Neural cell (in vitro differentiated cells): ENCODE measurements at regions not wholly inside any gene's neighbourhood (a gene's known extent, or its start where the extent isn't known, plus 50 kb on each side); places are given as distances from the start of the nearest gene placed in this dataset.

Experiments used
- H2AFZ ChIP-seq: fragments of 200-600, 300-800 bp; sonication (generic), shearing (Covaris generic); 2 replicates; pipeline ENCODE4 v1.6.0; 2014; ENCODE audit warnings: low read depth, mild to moderate bottlenecking, antibody characterized with exemption, low read length, moderate library complexity
- H3F3A ChIP-seq: fragments of 200-600 bp; shearing (Covaris generic); 2 replicates; pipeline ENCODE4 v1.6.1; 2016; ENCODE audit warnings: mild to moderate bottlenecking, moderate library complexity, mixed read lengths, antibody characterized with exemption, low read length; ENCODE audit not compliant: insufficient read depth, poor library complexity, severe bottlenecking
- H3K27ac ChIP-seq: fragments of 200-600, 300-800 bp; sonication (generic), shearing (Covaris generic); 2 replicates; pipeline ENCODE4 v1.5.1; 2014; ENCODE audit warnings: mild to moderate bottlenecking, low read length, moderate library complexity
- H3K27me3 ChIP-seq: fragments of 300-800, 200-600 bp; sonication (generic), shearing (Covaris generic); 2 replicates; pipeline ENCODE4 v1.6.0; 2014; ENCODE audit warnings: mild to moderate bottlenecking, low read depth, low read length, moderate library complexity; ENCODE audit not compliant: insufficient read depth
- H3K36me3 ChIP-seq: fragments of 300-800, 200-600 bp; sonication (generic), shearing (Covaris generic); 2 replicates; pipeline ENCODE4 v1.5.1; 2014; ENCODE audit warnings: mild to moderate bottlenecking, antibody characterized with exemption, low read length, moderate library complexity; ENCODE audit not compliant: insufficient read depth
- H3K4me2 ChIP-seq: fragments of 300-800, 200-600 bp; sonication (generic), shearing (Covaris generic); 2 replicates; pipeline ENCODE4 v1.6.0; 2014; ENCODE audit warnings: mild to moderate bottlenecking, low read length
- H3K4me3 ChIP-seq: fragments of 300-800, 200-600 bp; sonication (generic), shearing (Covaris generic); 2 replicates; pipeline ENCODE4 v1.5.1; 2014; ENCODE audit warnings: mild to moderate bottlenecking, low read length, moderate library complexity
- H3K79me2 ChIP-seq: fragments of 200-600 bp; shearing (Covaris generic); replicated peaks from 2 replicates; pipeline ENCODE4 v1.6.0; 2014; ENCODE audit warnings: mild to moderate bottlenecking, low read length, moderate library complexity; ENCODE audit not compliant: insufficient read depth
- H3K9ac ChIP-seq: fragments of 300-800, 200-600 bp; sonication (generic), shearing (Covaris generic); 2 replicates; pipeline ENCODE4 v1.6.1; 2016; ENCODE audit warnings: mild to moderate bottlenecking, low read length, mixed read lengths
- H3K9me2 ChIP-seq: fragments of 200-600 bp; shearing (Covaris generic); 2 replicates; pipeline ENCODE4 v1.6.1; 2016; ENCODE audit warnings: mild to moderate bottlenecking, low read length, mixed read lengths; ENCODE audit not compliant: insufficient read depth
- H3K9me3 ChIP-seq: fragments of 200-600, 300-800 bp; sonication (generic), shearing (Covaris generic); 2 replicates; pipeline ENCODE4 v1.6.1; 2016; ENCODE audit warnings: mild to moderate bottlenecking, mixed run types, low read length, moderate library complexity, mixed read lengths
- H4K20me1 ChIP-seq: fragments of 200-600 bp; shearing (Covaris generic); 2 replicates; pipeline ENCODE4 v1.6.1; 2016; ENCODE audit warnings: mild to moderate bottlenecking, mixed run types; ENCODE audit not compliant: insufficient read depth
- EP300 ChIP-seq: fragments of 450-650 bp; conservative IDR thresholded peaks from 2 replicates; pipeline ENCODE4 v1.6.1; 2014; ENCODE audit warnings: antibody characterized with exemption, mild to moderate bottlenecking, moderate library complexity; ENCODE audit not compliant: poor library complexity, severe bottlenecking
- EZH2 ChIP-seq: fragments of 200-600, 300-800 bp; shearing (Covaris generic), sonication (generic); IDR thresholded peaks from 2 replicates; pipeline ENCODE4 v1.6.1; 2014; ENCODE audit warnings: antibody characterized with exemption, low read length, borderline replicate concordance, mild to moderate bottlenecking; ENCODE audit not compliant: insufficient read depth, poor library complexity, severe bottlenecking
- MXI1 ChIP-seq: fragments of 450-650 bp; conservative IDR thresholded peaks from 2 replicates; pipeline ENCODE4 v1.6.1; 2014; ENCODE audit warnings: antibody characterized with exemption, mild to moderate bottlenecking; ENCODE audit not compliant: poor library complexity, severe bottlenecking
- POLR2AphosphoS5 ChIP-seq: IDR thresholded peaks from 2 replicates; pipeline ENCODE4 v1.6.1; 2012
- RAD21 ChIP-seq: fragments of 450-650 bp; conservative IDR thresholded peaks from 2 replicates; pipeline ENCODE4 v1.6.1; 2014; ENCODE audit warnings: antibody characterized with exemption, mild to moderate bottlenecking, moderate library complexity
- SMC3 ChIP-seq: fragments of 450-650 bp; conservative IDR thresholded peaks from 2 replicates; pipeline ENCODE4 v1.6.1; 2014; ENCODE audit warnings: antibody characterized with exemption, mild to moderate bottlenecking, moderate library complexity; ENCODE audit not compliant: poor library complexity
- TAF1 ChIP-seq: IDR thresholded peaks from 2 replicates; pipeline ENCODE4 v1.6.1; 2012; ENCODE audit warnings: low read depth
- TF ChIP-seq, protein P1 (sequence below): fragments of 450-650 bp; IDR thresholded peaks from 2 replicates; pipeline ENCODE4 v1.5.1; 2014; ENCODE audit warnings: antibody characterized with exemption, mild to moderate bottlenecking, moderate library complexity; ENCODE audit not compliant: poor library complexity, severe bottlenecking
- TF ChIP-seq, protein P2 (sequence below): IDR thresholded peaks from 2 replicates; pipeline ENCODE4 v1.6.1; 2012; ENCODE audit warnings: borderline replicate concordance

DNA sequence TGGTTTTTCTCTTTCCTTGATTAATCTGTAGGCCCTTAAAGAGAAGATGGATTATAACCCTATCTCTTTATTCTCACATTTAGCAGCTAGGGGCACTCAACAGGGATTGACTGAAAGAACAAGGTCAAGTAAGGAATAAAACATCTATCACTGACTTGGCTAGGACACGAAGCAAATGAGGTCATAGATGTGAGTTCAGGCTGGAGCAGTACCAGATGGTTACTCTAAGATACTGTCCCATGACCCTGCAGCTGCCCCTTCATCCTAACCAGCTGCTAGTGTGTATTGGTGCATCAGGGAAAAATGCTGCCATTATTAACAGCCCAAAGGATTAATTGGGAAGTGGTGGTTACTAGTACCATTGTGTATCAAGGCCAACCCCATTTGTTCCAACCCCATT is 221.9 kb downstream of the CTH start:
- no peaks in the 10 kb centered on the region for H3K36me3 ChIP-seq
- no peaks in the 10 kb centered on the region for H3K9me3 ChIP-seq
- no peaks in the 10 kb centered on the region for H4K20me1 ChIP-seq
- no peak overlapping the region for H3K4me2 ChIP-seq
- H3F3A ChIP-seq = no peaks in the 10 kb centered on the region
- H3K27me3 ChIP-seq = no peaks in the 10 kb centered on the region
- H3K27ac ChIP-seq = no peak overlapping the region
- H3K79me2 ChIP-seq = no peaks in the 10 kb centered on the region
- H2AFZ ChIP-seq = no peak overlapping the region
- no peak overlapping the region for H3K9ac ChIP-seq
- TF ChIP-seq, protein P1, sequence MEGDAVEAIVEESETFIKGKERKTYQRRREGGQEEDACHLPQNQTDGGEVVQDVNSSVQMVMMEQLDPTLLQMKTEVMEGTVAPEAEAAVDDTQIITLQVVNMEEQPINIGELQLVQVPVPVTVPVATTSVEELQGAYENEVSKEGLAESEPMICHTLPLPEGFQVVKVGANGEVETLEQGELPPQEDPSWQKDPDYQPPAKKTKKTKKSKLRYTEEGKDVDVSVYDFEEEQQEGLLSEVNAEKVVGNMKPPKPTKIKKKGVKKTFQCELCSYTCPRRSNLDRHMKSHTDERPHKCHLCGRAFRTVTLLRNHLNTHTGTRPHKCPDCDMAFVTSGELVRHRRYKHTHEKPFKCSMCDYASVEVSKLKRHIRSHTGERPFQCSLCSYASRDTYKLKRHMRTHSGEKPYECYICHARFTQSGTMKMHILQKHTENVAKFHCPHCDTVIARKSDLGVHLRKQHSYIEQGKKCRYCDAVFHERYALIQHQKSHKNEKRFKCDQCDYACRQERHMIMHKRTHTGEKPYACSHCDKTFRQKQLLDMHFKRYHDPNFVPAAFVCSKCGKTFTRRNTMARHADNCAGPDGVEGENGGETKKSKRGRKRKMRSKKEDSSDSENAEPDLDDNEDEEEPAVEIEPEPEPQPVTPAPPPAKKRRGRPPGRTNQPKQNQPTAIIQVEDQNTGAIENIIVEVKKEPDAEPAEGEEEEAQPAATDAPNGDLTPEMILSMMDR = no peak
- TF ChIP-seq EZH2 (no peak), POLR2AphosphoS5 (no peak), MXI1 (no peak), TAF1 (no peak), RAD21 (no peak), EP300 (no peak), SMC3 (no peak)
- TF ChIP-seq, protein P2, sequence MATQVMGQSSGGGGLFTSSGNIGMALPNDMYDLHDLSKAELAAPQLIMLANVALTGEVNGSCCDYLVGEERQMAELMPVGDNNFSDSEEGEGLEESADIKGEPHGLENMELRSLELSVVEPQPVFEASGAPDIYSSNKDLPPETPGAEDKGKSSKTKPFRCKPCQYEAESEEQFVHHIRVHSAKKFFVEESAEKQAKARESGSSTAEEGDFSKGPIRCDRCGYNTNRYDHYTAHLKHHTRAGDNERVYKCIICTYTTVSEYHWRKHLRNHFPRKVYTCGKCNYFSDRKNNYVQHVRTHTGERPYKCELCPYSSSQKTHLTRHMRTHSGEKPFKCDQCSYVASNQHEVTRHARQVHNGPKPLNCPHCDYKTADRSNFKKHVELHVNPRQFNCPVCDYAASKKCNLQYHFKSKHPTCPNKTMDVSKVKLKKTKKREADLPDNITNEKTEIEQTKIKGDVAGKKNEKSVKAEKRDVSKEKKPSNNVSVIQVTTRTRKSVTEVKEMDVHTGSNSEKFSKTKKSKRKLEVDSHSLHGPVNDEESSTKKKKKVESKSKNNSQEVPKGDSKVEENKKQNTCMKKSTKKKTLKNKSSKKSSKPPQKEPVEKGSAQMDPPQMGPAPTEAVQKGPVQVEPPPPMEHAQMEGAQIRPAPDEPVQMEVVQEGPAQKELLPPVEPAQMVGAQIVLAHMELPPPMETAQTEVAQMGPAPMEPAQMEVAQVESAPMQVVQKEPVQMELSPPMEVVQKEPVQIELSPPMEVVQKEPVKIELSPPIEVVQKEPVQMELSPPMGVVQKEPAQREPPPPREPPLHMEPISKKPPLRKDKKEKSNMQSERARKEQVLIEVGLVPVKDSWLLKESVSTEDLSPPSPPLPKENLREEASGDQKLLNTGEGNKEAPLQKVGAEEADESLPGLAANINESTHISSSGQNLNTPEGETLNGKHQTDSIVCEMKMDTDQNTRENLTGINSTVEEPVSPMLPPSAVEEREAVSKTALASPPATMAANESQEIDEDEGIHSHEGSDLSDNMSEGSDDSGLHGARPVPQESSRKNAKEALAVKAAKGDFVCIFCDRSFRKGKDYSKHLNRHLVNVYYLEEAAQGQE = no peak
- no peak overlapping the region for H3K4me3 ChIP-seq
- no peaks in the 10 kb centered on the region for H3K9me2 ChIP-seq

DNA sequence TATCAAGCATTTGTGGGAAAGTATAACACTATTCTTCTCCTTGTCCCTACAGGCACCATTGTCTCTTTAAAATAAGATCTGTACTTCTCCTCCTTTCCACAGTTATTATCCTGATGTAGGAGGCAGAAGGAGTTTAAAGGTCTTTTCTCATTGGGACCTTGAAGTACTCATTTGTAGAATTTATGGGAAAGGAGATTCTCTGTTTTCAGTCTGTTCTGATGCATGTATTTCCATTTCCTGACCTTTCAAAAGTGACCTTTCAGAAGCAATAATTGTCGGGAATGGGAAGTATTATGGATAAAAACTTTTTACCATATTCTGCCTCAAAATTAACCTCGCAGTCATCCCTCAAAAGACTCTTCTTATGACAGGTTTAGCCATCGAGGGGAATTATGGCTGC is 224.8 kb downstream of the CTH start:
- no peak for TF ChIP-seq MXI1
- TF ChIP-seq, protein P1 = no peak
- no peak for TF ChIP-seq EP300
- no peak for TF ChIP-seq RAD21
- TF ChIP-seq SMC3 = no peak
- TF ChIP-seq, protein P2 = no peak
- TF ChIP-seq TAF1 = no peak
- TF ChIP-seq POLR2AphosphoS5 = no peak
- no peak for TF ChIP-seq EZH2
- Histone ChIP-seq H3K27me3 (no peaks in the 10 kb centered on the region), H3K4me3 (no peak overlapping the region), H4K20me1 (no peaks in the 10 kb centered on the region), H3K36me3 (no peaks in the 10 kb centered on the region), H3F3A (no peaks in the 10 kb centered on the region), H2AFZ (no peak overlapping the region), H3K4me2 (no peak overlapping the region), H3K27ac (no peak overlapping the region), H3K9ac (no peak overlapping the region), H3K9me2 (no peaks in the 10 kb centered on the region), H3K79me2 (no peaks in the 10 kb centered on the region), H3K9me3 (no peaks in the 10 kb centered on the region)
